Astrocyte (in vitro differentiated cells and primary cell): ENCODE measurements at regions not wholly inside any gene's neighbourhood (a gene's known extent, or its start where the extent isn't known, plus 50 kb on each side); places are given as distances from the start of the nearest gene placed in this dataset.

Source experiments
- DNase-seq: peaks from one replicate; pipeline ENCODE4 v3.0.0-alpha.2; 2010; ENCODE audit warnings: low read depth
- FAIRE-seq: peaks from 2 replicates; lab custom pipeline; 2011; peaks lifted over from hg19 to GRCh38; lab: Jason Lieb, UNC
- H2AFZ ChIP-seq: 2 replicates; pipeline ENCODE4 v1.6.0; 2012; ENCODE audit warnings: low read depth, low read length, inconsistent platforms
- H3K27ac ChIP-seq: 2 replicates; pipeline ENCODE4 v1.5.1; 2011; ENCODE audit warnings: low read depth, low read length, inconsistent platforms
- H3K27me3 ChIP-seq: 2 replicates; pipeline ENCODE4 v1.6.0; 2011; ENCODE audit warnings: low read length, inconsistent platforms; ENCODE audit not compliant: insufficient read depth
- H3K36me3 ChIP-seq: 2 replicates; pipeline ENCODE4 v1.5.1; 2011; ENCODE audit warnings: low read length, inconsistent platforms; ENCODE audit not compliant: insufficient read depth
- H3K4me1 ChIP-seq: 2 replicates; pipeline ENCODE4 v1.5.1; 2011; ENCODE audit warnings: low read length, inconsistent platforms; ENCODE audit not compliant: insufficient read depth
- H3K4me2 ChIP-seq: 2 replicates; pipeline ENCODE4 v1.6.0; 2012; ENCODE audit warnings: low read length, inconsistent platforms
- H3K4me3 ChIP-seq: 2 replicates; pipeline ENCODE4 v1.5.1; 2011; ENCODE audit warnings: low read depth, mild to moderate bottlenecking, low read length, inconsistent platforms; ENCODE audit not compliant: insufficient read depth
- H3K79me2 ChIP-seq: 2 replicates; pipeline ENCODE4 v1.6.0; 2012; ENCODE audit warnings: mild to moderate bottlenecking, low read length, inconsistent platforms; ENCODE audit not compliant: insufficient read depth
- H3K9ac ChIP-seq: 2 replicates; pipeline ENCODE4 v1.6.0; 2012; ENCODE audit warnings: mild to moderate bottlenecking, low read length, inconsistent platforms
- H3K9me3 ChIP-seq: 2 replicates; pipeline ENCODE4 v1.5.1; 2012; ENCODE audit warnings: low read depth, mild to moderate bottlenecking, low read length, inconsistent platforms; ENCODE audit not compliant: insufficient read depth
- H4K20me1 ChIP-seq: 2 replicates; pipeline ENCODE4 v1.6.0; 2012; ENCODE audit warnings: low read length, inconsistent platforms; ENCODE audit not compliant: insufficient read depth
- H3K27ac Mint-ChIP-seq: one replicate; pipeline ENCODE4 v1.8.0; 2021; ENCODE audit warnings: mild to moderate bottlenecking, mixed read lengths; ENCODE audit not compliant: unreplicated experiment
- H3K27me3 Mint-ChIP-seq: one replicate; pipeline ENCODE4 v1.8.0; 2021; ENCODE audit warnings: low read depth, mixed read lengths; ENCODE audit not compliant: unreplicated experiment
- H3K36me3 Mint-ChIP-seq: one replicate; pipeline ENCODE4 v1.8.0; 2021; ENCODE audit warnings: low read depth, mixed read lengths; ENCODE audit not compliant: unreplicated experiment
- H3K4me1 Mint-ChIP-seq: one replicate; pipeline ENCODE4 v1.8.0; 2021; ENCODE audit warnings: low read depth, mixed read lengths; ENCODE audit not compliant: unreplicated experiment
- H3K4me3 Mint-ChIP-seq: one replicate; pipeline ENCODE4 v1.8.0; 2021; ENCODE audit warnings: mild to moderate bottlenecking, moderate library complexity, mixed read lengths; ENCODE audit not compliant: unreplicated experiment
- H3K9me3 Mint-ChIP-seq: one replicate; pipeline ENCODE4 v1.8.0; 2021; ENCODE audit warnings: mild to moderate bottlenecking, mixed read lengths; ENCODE audit not compliant: unreplicated experiment
- CTCF ChIP-seq: IDR thresholded peaks from 2 replicates; pipeline ENCODE4 v1.5.1; 2011; ENCODE audit warnings: low read depth, mild to moderate bottlenecking, inconsistent platforms, low read length, moderate library complexity; ENCODE audit not compliant: insufficient read depth
- EZH2 ChIP-seq: IDR thresholded peaks from 2 replicates; pipeline ENCODE4 v1.6.1; 2012; ENCODE audit warnings: mild to moderate bottlenecking, low read length, inconsistent platforms; ENCODE audit not compliant: insufficient read depth

DNA sequence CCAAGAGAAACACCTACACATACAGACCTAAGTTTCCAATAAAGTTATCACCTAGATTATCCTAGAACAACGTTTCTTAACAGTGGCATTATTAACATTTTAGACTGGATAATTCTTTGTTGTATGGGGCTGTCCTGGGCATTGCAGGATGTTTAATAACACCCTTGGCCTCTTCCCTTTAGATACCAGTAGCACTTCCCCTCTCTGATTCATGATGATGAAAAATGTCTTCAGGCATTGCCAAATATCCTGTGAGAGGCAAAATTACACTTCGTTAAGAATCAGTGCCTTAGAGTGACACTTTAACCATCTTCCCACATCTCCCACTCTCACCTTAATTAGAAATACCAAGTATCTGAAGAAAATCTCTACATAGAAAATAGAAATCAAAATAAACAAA, 352.6 kb downstream of the CGGBP1 start:
- no peak for TF ChIP-seq CTCF
- TF ChIP-seq EZH2: no peak
- H3K4me3 ChIP-seq: no peak overlapping the region
- H3K36me3 ChIP-seq: no peaks in the 10 kb centered on the region
- no peaks in the 10 kb centered on the region for H3K27me3 ChIP-seq
- no peaks in the 10 kb centered on the region for H3K4me1 ChIP-seq
- FAIRE-seq (no peak), DNase-seq (no peak)
- H3K9me3 ChIP-seq: no peaks in the 10 kb centered on the region
- H3K27ac ChIP-seq: no peak overlapping the region
- H3K27ac Mint-ChIP-seq: no peak overlapping the region
- no peak overlapping the region for H3K9ac ChIP-seq
- H2AFZ ChIP-seq: no peak overlapping the region
- no peaks in the 10 kb centered on the region for H4K20me1 ChIP-seq
- no peak overlapping the region for H3K4me3 Mint-ChIP-seq
- no peaks in the 10 kb centered on the region for H3K4me1 Mint-ChIP-seq
- H3K36me3 Mint-ChIP-seq: no peaks in the 10 kb centered on the region
- no peaks in the 10 kb centered on the region for H3K79me2 ChIP-seq
- peaks cover 1% of the 10 kb centered on the region for H3K9me3 Mint-ChIP-seq
- H3K4me2 ChIP-seq: no peak overlapping the region
- H3K27me3 Mint-ChIP-seq: no peaks in the 10 kb centered on the region

GRCh38 chr3:87702600-87702999, 356.2 kb downstream of the CGGBP1 start:
- no peak overlapping the region for H3K4me3 Mint-ChIP-seq
- Histone ChIP-seq H3K27me3 (no peaks in the 10 kb centered on the region), H3K9me3 (no peaks in the 10 kb centered on the region), H3K4me1 (no peaks in the 10 kb centered on the region), H3K36me3 (no peaks in the 10 kb centered on the region), H2AFZ (no peak overlapping the region), H3K27ac (no peak overlapping the region), H3K79me2 (no peaks in the 10 kb centered on the region), H3K4me3 (no peak overlapping the region), H4K20me1 (no peaks in the 10 kb centered on the region), H3K9ac (no peak overlapping the region), H3K4me2 (no peak overlapping the region)
- H3K27ac Mint-ChIP-seq: no peak overlapping the region
- H3K9me3 Mint-ChIP-seq: no peaks in the 10 kb centered on the region
- no peak for TF ChIP-seq CTCF
- no peak for TF ChIP-seq EZH2
- no peaks in the 10 kb centered on the region for H3K27me3 Mint-ChIP-seq
- H3K36me3 Mint-ChIP-seq: no peaks in the 10 kb centered on the region
- DNase-seq: no peak
- FAIRE-seq: no peak
- H3K4me1 Mint-ChIP-seq: no peaks in the 10 kb centered on the region

GRCh38 chr3:87696124-87697013, 362.4 kb downstream of the CGGBP1 start:
- Mint-ChIP-seq H3K27me3 (no peaks in the 10 kb centered on the region), H3K27ac (no peak overlapping the region), H3K9me3 (no peaks in the 10 kb centered on the region)

More at GRCh38 chr3:87696124-87697013, 362.4 kb downstream of the CGGBP1 start:
- Histone ChIP-seq H3K79me2 (no peaks in the 10 kb centered on the region), H3K9ac (no peak overlapping the region), H3K4me1 (no peaks in the 10 kb centered on the region), H2AFZ (no peak overlapping the region), H3K27me3 (no peaks in the 10 kb centered on the region), H4K20me1 (no peaks in the 10 kb centered on the region), H3K4me2 (no peak overlapping the region), H3K36me3 (no peaks in the 10 kb centered on the region), H3K4me3 (no peak overlapping the region), H3K9me3 (no peaks in the 10 kb centered on the region), H3K27ac (no peak overlapping the region)
- TF ChIP-seq CTCF: no peak
- no peak for TF ChIP-seq EZH2
- DNase-seq (no peak), FAIRE-seq (no peak)
- H3K36me3 Mint-ChIP-seq: no peaks in the 10 kb centered on the region
- H3K4me1 Mint-ChIP-seq: no peaks in the 10 kb centered on the region
- H3K4me3 Mint-ChIP-seq: no peak overlapping the region
